HT1080 (cell line): ENCODE measurements at regions not wholly inside any gene's neighbourhood (a gene's known extent, or its start where the extent isn't known, plus 50 kb on each side); places are given as distances from the start of the nearest gene placed in this dataset.

Experiments used
- DNase-seq: peaks from one replicate; pipeline ENCODE4 v3.0.0-alpha.2; 2015; ENCODE audit warnings: low read depth

GRCh38 chr3:81048058-81048665 is 713.3 kb downstream of the GBE1 start:
- DNase-seq, result no peak

GRCh38 chr3:81045976-81046375 is 715.5 kb downstream of the GBE1 start:
- peak; percentile 5 for DNase-seq

- DNase-seq, result no peak
Measured at GRCh38 chr3:81045246-81045645, 716.2 kb downstream of the GBE1 start.

- no peak for DNase-seq
Measured at GRCh38 chr3:81043660-81044199, 717.7 kb downstream of the GBE1 start.

GRCh38 chr3:81043009-81043408 is 718.4 kb downstream of the GBE1 start:
- no peak for DNase-seq

- no peak for DNase-seq
Measured at GRCh38 chr3:81041331-81041730, 720.1 kb downstream of the GBE1 start.

GRCh38 chr3:81040107-81040506 is 721.3 kb downstream of the GBE1 start:
- no peak for DNase-seq

GRCh38 chr3:81033684-81034083 is 727.8 kb downstream of the GBE1 start:
- DNase-seq, result no peak

GRCh38 chr3:81033185-81033584 is 728.3 kb downstream of the GBE1 start:
- DNase-seq, result no peak

- no peak for DNase-seq
Measured at GRCh38 chr3:81029861-81030260, 731.6 kb downstream of the GBE1 start.

GRCh38 chr3:81027344-81027743 is 734.1 kb downstream of the GBE1 start:
- DNase-seq, result no peak

GRCh38 chr3:81024560-81024959 is 736.9 kb downstream of the GBE1 start:
- no peak for DNase-seq

GRCh38 chr3:81022339-81022738 is 739.1 kb downstream of the GBE1 start:
- no peak for DNase-seq

- DNase-seq, result no peak
Measured at GRCh38 chr3:81013360-81013759, 748.1 kb downstream of the GBE1 start.

- DNase-seq, result no peak
Measured at GRCh38 chr3:81005992-81006391, 755.5 kb downstream of the GBE1 start.

GRCh38 chr3:81003817-81004216 is 757.6 kb downstream of the GBE1 start:
- DNase-seq, result no peak

- no peak for DNase-seq
Measured at GRCh38 chr3:81003008-81003645, 758.3 kb downstream of the GBE1 start.

GRCh38 chr3:80999481-80999880 is 762.0 kb downstream of the GBE1 start:
- DNase-seq, result no peak

GRCh38 chr3:80998022-80998421 is 763.4 kb downstream of the GBE1 start:
- DNase-seq, result no peak

GRCh38 chr3:80997622-80998021 is 763.8 kb downstream of the GBE1 start:
- DNase-seq, result no peak

GRCh38 chr3:80994767-80995166 is 766.7 kb downstream of the GBE1 start:
- DNase-seq, result no peak

GRCh38 chr3:80994085-80994665 is 767.3 kb downstream of the GBE1 start:
- no peak for DNase-seq
